Memory B cell (primary cell): ENCODE measurements at regions not wholly inside any gene's neighbourhood (a gene's known extent, or its start where the extent isn't known, plus 50 kb on each side); places are given as distances from the start of the nearest gene placed in this dataset.
"Not testable (repeated sequence)": the region's sequence is repeated elsewhere in the genome, so short reads cannot be mapped to it uniquely, and the experiment has no call there.

ENCODE experiments used
- ATAC-seq: fragments of 150-1000 bp; cut with Tn5 transposase; 2 replicates; pipeline ENCODE4 v1.10.0; 2021; ENCODE audit warnings: low read depth, mild to moderate bottlenecking, moderate library complexity
- DNase-seq, 2 donors: peaks; one replicate each; pipeline ENCODE4 v3.0.0; 2022; ENCODE audit warnings: low spot score in 2 of 2
- H3K27ac Mint-ChIP-seq: one replicate; pipeline ENCODE4 v1.8.0; 2022; ENCODE audit warnings: mild to moderate bottlenecking, moderate library complexity, mixed read lengths
- H3K27me3 Mint-ChIP-seq: one replicate; pipeline ENCODE4 v1.8.0; 2022; ENCODE audit warnings: mixed read lengths
- H3K36me3 Mint-ChIP-seq: one replicate; pipeline ENCODE4 v1.8.0; 2022; ENCODE audit warnings: mild to moderate bottlenecking, mixed read lengths
- H3K4me1 Mint-ChIP-seq: one replicate; pipeline ENCODE4 v1.8.0; 2022; ENCODE audit warnings: mixed read lengths
- H3K4me3 Mint-ChIP-seq: one replicate; pipeline ENCODE4 v1.8.0; 2022; ENCODE audit warnings: mild to moderate bottlenecking, moderate library complexity, mixed read lengths
- H3K9me3 Mint-ChIP-seq: one replicate; pipeline ENCODE4 v1.8.0; 2022; ENCODE audit warnings: mixed read lengths

GRCh38 chrX:43350935-43351334 is 305.2 kb upstream of the MAOA start:
- DNase-seq (no peak), ATAC-seq (no peak)
- Mint-ChIP-seq H3K36me3 (no peaks in the 10 kb centered on the region), H3K27me3 (no peaks in the 10 kb centered on the region), H3K4me1 (peaks cover 14% of the 10 kb centered on the region), H3K27ac (no peak overlapping the region), H3K4me3 (no peak overlapping the region), H3K9me3 (no peaks in the 10 kb centered on the region)

GRCh38 chrX:43357741-43358140 is 298.4 kb upstream of the MAOA start:
- H3K27me3 Mint-ChIP-seq = no peaks in the 10 kb centered on the region
- H3K27ac Mint-ChIP-seq = no peak overlapping the region
- ATAC-seq = no peak
- H3K36me3 Mint-ChIP-seq = no peaks in the 10 kb centered on the region
- no peak overlapping the region for H3K4me3 Mint-ChIP-seq
- H3K9me3 Mint-ChIP-seq = no peaks in the 10 kb centered on the region
- peaks cover 1% of the 10 kb centered on the region for H3K4me1 Mint-ChIP-seq
- no peak for DNase-seq

- no peak overlapping the region for H3K4me3 Mint-ChIP-seq
- H3K36me3 Mint-ChIP-seq = peaks cover under 1% of the 10 kb centered on the region
- H3K9me3 Mint-ChIP-seq = peaks cover 7% of the 10 kb centered on the region
- H3K27ac Mint-ChIP-seq = no peak overlapping the region
- no peaks in the 10 kb centered on the region for H3K27me3 Mint-ChIP-seq
- peaks cover 6% of the 10 kb centered on the region for H3K4me1 Mint-ChIP-seq
- ATAC-seq (no peak), DNase-seq (no peak)
These were observed 283.1 kb upstream of the MAOA start for GRCh38 chrX:43373032-43373431.

- Mint-ChIP-seq H3K9me3 (peaks cover 6% of the 10 kb centered on the region), H3K27ac (no peak overlapping the region), H3K4me1 (peaks cover 6% of the 10 kb centered on the region), H3K27me3 (no peaks in the 10 kb centered on the region), H3K36me3 (no peaks in the 10 kb centered on the region), H3K4me3 (no peak overlapping the region)
- ATAC-seq (no peak), DNase-seq (no peak)
These were observed 281.0 kb upstream of the MAOA start for GRCh38 chrX:43375136-43375535.

GRCh38 chrX:43380704-43381103 is 275.4 kb upstream of the MAOA start:
- H3K27me3 Mint-ChIP-seq = no peaks in the 10 kb centered on the region
- H3K27ac Mint-ChIP-seq = no peak overlapping the region
- ATAC-seq = no peak
- no peak overlapping the region for H3K4me3 Mint-ChIP-seq
- H3K9me3 Mint-ChIP-seq = peaks cover 5% of the 10 kb centered on the region
- no peaks in the 10 kb centered on the region for H3K4me1 Mint-ChIP-seq
- DNase-seq = no peak
- peaks cover 9% of the 10 kb centered on the region for H3K36me3 Mint-ChIP-seq

DNA sequence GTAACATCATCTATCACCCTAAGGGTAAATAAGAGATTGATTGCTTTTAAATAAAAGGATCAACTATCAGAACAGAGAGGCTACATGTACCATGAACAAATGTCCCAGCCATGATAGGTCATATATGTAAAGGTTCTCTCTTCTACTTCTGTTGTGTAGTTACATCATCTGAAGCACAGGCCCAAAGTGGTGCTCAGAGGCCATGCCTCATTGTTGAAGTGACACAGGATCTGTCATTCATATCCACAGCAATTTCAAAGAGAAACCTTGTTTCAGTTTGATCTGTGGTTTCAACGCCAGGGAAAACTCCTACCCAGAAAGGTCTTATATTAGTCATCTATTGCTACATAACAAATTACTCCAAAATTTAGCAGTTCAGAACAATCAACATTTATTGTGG is 269.2 kb upstream of the MAOA start:
- H3K4me1 Mint-ChIP-seq = no peaks in the 10 kb centered on the region

DNA sequence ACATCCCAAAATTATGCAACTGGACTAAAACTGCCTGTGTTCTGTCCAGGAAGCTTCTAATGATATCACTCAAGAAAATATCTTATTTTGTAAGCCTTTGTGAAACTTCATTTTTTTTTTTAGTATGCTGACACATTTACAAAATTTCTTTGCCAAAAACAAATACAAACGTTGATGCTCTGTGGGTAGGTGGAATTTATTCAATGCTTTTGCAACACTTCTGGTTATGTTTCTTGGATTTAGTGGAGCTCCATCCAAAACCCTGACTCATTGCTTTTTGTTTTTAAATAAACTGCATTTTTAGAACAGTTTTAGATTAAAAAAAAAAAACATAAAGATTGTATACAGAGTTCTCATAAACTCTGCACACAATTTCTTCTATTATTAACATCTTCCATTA is 250.9 kb upstream of the MAOA start:
- ATAC-seq = no peak
- no peak overlapping the region for H3K4me3 Mint-ChIP-seq
- peaks cover 3% of the 10 kb centered on the region for H3K4me1 Mint-ChIP-seq
- H3K9me3 Mint-ChIP-seq = no peaks in the 10 kb centered on the region
- no peak overlapping the region for H3K27ac Mint-ChIP-seq
- H3K27me3 Mint-ChIP-seq = no peaks in the 10 kb centered on the region
- no peak for DNase-seq
- no peaks in the 10 kb centered on the region for H3K36me3 Mint-ChIP-seq

More for the DNA sequence above, 269.2 kb upstream of the MAOA start:
- H3K27me3 Mint-ChIP-seq = no peaks in the 10 kb centered on the region
- ATAC-seq = no peak
- peaks cover 4% of the 10 kb centered on the region for H3K36me3 Mint-ChIP-seq
- H3K27ac Mint-ChIP-seq = no peak overlapping the region
- DNase-seq = no peak
- H3K9me3 Mint-ChIP-seq = peaks cover 4% of the 10 kb centered on the region
- no peak overlapping the region for H3K4me3 Mint-ChIP-seq

GRCh38 chrX:43423876-43424275 is 232.2 kb upstream of the MAOA start:
- DNase-seq = no peak
- Mint-ChIP-seq H3K4me1 (peaks cover 5% of the 10 kb centered on the region), H3K27ac (no peak overlapping the region), H3K27me3 (no peaks in the 10 kb centered on the region), H3K36me3 (no peaks in the 10 kb centered on the region), H3K4me3 (no peak overlapping the region), H3K9me3 (peaks cover 1% of the 10 kb centered on the region)
- ATAC-seq = no peak

GRCh38 chrX:43436517-43436916 is 219.6 kb upstream of the MAOA start:
- ATAC-seq (no peak), DNase-seq (no peak)
- no peaks in the 10 kb centered on the region for H3K27me3 Mint-ChIP-seq
- no peak overlapping the region for H3K27ac Mint-ChIP-seq
- no peak overlapping the region for H3K4me3 Mint-ChIP-seq
- no peaks in the 10 kb centered on the region for H3K36me3 Mint-ChIP-seq
- H3K4me1 Mint-ChIP-seq = no peaks in the 10 kb centered on the region
- peaks cover 8% of the 10 kb centered on the region for H3K9me3 Mint-ChIP-seq

- H3K27ac Mint-ChIP-seq = no peak overlapping the region
- peaks cover 7% of the 10 kb centered on the region for H3K9me3 Mint-ChIP-seq
- no peak overlapping the region for H3K4me3 Mint-ChIP-seq
These were observed 209.3 kb upstream of the MAOA start for GRCh38 chrX:43446752-43447151.

GRCh38 chrX:43448688-43449087 is 207.4 kb upstream of the MAOA start:
- Mint-ChIP-seq H3K27ac (no peak overlapping the region), H3K9me3 (peaks cover 11% of the 10 kb centered on the region), H3K4me1 (no peaks in the 10 kb centered on the region), H3K36me3 (peaks cover 2% of the 10 kb centered on the region), H3K4me3 (no peak overlapping the region), H3K27me3 (no peaks in the 10 kb centered on the region)
- DNase-seq (no peak), ATAC-seq (no peak)

More at GRCh38 chrX:43446752-43447151, 209.3 kb upstream of the MAOA start:
- Mint-ChIP-seq H3K27me3 (no peaks in the 10 kb centered on the region), H3K4me1 (no peaks in the 10 kb centered on the region), H3K36me3 (peaks cover 2% of the 10 kb centered on the region)
- ATAC-seq (no peak), DNase-seq (no peak)

- no peak for DNase-seq
- Mint-ChIP-seq H3K36me3 (peaks cover 2% of the 10 kb centered on the region), H3K9me3 (peaks cover 11% of the 10 kb centered on the region), H3K27me3 (no peaks in the 10 kb centered on the region), H3K4me1 (no peaks in the 10 kb centered on the region), H3K4me3 (no peak overlapping the region), H3K27ac (no peak overlapping the region)
- no peak for ATAC-seq
These were observed 205.7 kb upstream of the MAOA start for GRCh38 chrX:43450355-43450754.

GRCh38 chrX:43451976-43452686 is 204.0 kb upstream of the MAOA start:
- peaks cover 13% of the 10 kb centered on the region for H3K9me3 Mint-ChIP-seq
- not testable (repeated sequence) for ATAC-seq, H3K27me3 Mint-ChIP-seq

GRCh38 chrX:43456063-43456462 is 200.0 kb upstream of the MAOA start:
- H3K4me3 Mint-ChIP-seq = no peak overlapping the region
- no peaks in the 10 kb centered on the region for H3K27me3 Mint-ChIP-seq
- ATAC-seq (no peak), DNase-seq (no peak)
- no peak overlapping the region for H3K27ac Mint-ChIP-seq
- peaks cover 5% of the 10 kb centered on the region for H3K4me1 Mint-ChIP-seq
- H3K9me3 Mint-ChIP-seq = peaks cover 5% of the 10 kb centered on the region
- H3K36me3 Mint-ChIP-seq = no peaks in the 10 kb centered on the region

More at GRCh38 chrX:43451976-43452686, 204.0 kb upstream of the MAOA start:
- not testable (repeated sequence) for H3K4me1 Mint-ChIP-seq, H3K27ac Mint-ChIP-seq, H3K36me3 Mint-ChIP-seq, H3K4me3 Mint-ChIP-seq, DNase-seq

DNA sequence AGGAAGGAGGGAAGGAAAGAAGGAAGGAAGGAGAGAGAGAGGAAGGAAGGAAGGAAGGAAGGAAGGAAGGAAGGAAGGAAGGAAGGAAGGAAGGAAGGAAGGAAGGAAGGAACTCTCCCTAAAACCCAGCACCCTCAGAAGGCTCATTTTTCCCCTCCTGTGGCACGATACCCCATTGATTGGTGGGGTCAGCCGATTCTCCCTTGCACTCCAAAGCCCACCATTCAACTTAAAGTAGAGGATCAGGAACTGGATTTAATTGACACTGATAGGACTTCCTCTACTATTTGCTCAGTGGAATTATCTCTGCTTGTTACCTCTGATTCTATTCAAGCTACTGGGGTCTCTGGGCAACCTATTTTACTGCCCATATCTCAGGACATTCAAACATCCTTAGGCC is 199.2 kb upstream of the MAOA start:
- Mint-ChIP-seq H3K4me1 (peaks cover 5% of the 10 kb centered on the region), H3K36me3 (no peaks in the 10 kb centered on the region), H3K27me3 (peaks cover 3% of the 10 kb centered on the region), H3K27ac (no peak overlapping the region), H3K9me3 (peaks cover 5% of the 10 kb centered on the region), H3K4me3 (no peak overlapping the region)
- ATAC-seq (no peak), DNase-seq (no peak)
